ENCODE measurements at regions not wholly inside any gene's neighbourhood (a gene's known extent, or its start where the extent isn't known, plus 50 kb on each side); places are given as distances from the start of the nearest gene placed in this dataset.

DNA sequence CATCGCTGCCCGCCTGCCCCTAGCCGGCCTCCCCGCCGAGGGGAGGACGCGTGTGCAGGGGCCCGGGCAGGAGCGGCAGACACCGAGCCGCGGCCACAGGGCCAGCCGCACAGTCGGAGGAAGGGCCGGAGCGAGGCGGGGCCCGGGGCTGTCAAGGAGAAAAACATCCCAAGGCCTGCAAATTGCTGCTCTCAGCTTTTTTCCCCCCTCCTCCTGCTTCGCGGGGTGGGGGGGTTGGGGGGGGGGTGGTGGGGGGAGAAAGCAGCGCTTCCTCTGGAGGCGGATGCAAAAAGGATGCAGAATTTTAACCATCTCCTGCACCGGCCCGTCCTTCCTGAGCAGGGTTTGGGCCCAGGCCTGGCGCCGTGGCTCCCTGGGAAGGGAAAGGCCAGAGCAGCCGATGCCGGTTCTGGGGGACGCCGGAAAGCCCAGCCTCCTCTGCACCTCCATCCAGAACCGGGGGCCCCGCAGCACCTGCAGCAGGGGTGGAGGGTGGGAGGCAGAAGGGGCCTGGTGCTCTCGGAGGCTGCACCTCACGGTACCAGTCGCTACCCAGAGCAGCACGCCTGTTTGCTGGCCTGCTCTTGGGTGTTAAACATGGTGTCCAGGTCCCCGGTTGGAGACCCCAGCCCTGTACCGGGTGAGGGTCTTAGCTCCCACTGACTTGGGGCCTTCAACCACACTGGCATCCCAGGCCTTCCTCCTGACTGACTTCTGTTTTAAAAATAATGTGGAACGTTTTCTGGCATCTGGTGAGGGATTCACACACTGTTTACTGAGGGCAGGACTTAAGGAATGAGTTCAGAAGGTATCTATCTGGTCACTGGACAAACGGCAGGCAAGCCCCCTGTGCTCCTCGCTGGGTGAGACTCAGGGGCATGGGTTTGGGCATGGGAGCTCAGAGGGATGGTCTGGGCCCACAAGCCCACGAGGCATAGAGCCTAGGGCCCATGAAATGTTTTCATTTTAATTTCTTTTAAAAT is 77.4 kb upstream of the WNT7B start:
- no peak for DNase-seq

DNA sequence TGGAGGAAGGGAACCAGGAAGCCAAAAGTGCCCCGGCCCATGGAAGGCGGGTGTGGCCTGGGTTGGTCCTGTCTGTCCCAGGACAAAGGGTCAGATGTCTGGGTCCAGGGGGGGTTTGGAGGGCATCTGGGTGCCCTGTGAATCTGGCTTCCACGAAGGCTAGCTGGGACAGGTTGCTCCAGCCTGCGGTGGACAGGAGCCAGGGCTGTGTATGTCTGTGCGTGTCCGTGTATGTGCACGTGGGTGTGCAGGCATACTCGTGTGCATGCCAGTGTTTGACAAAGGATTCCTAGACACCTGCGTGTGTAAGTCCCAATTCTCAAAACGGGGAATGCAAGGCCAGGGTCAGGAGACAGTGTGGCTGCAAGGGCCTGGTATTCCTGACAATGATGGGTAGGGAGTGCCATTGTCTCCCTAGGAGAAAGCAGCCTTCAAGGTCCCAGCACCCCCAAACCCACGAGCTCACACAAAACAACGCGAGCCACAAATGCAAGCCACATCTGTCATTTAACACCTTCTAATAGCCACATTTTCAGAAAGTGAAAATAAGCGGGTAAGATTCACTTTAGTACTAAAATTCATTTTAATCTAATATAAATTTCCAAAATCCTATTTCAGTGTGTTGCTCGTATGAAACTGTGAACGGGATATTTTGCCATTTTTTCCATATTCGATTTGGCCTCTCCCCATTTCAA is 78.4 kb upstream of the WNT7B start:
- DNase-seq = no peak

DNA sequence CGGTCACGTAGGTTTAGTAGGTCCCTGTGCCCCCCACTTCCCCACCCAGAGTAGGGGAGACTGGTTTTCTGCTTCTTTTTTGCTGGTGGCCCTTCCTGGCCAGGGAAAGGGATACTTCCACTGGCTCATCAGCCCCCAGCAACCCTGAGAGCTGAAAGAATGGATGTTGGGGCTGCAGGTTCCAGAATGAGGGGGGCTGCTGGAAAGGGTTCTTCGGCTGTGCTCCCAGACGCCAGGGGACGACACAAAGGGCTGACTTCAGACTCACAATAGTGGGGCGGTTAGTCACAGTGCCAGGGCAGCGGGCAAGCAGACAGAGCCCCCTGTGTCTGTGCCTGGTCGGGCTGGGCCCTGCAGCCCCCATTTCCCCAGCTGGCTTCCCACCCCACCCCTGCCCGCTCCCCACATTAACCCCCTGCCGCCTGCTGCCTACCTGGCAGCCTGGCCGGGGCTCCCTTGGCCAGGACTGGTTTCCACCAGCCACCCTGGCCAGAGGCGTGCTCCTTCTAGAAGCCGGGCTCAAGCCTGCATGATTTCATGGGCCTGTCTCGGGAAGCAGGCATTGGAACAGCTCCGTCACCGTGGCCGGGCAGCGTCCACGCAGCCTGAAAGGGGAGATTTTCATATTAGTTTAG is 79.1 kb upstream of the WNT7B start:
- DNase-seq = no peak

DNA sequence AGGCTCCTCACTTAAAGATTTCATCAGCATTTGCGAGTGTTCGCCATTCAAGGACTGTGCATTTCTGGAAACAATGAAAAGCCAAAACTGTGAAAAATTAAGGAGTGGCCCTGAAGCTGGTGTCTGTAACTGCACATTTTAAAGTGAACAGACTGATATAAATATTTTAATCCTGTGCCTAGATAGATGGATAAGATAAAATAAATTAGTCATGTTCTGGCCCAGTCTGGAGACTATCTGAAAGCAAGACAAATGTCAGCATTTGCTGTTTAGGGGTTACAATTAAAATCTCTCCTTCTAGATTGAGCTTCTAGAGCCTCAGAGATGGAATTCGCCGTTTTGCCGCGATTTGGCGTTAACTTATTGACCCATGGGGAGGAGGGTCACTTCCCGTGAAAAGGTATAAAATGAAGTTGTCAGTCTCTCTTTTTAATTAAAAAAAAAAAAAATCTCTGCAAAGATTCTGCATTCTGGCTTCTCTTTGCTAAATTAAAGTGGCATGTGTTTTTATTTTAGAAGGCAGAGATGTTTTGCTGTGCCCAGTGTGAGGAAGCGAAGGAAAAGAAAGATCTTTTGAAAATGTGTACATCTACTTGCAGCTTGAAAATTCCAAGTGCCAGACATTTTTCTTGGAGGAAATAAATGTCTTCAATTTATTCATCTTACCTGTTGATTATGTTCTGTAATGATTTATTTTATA is 79.7 kb upstream of the WNT7B start:
- DNase-seq = no peak

DNA sequence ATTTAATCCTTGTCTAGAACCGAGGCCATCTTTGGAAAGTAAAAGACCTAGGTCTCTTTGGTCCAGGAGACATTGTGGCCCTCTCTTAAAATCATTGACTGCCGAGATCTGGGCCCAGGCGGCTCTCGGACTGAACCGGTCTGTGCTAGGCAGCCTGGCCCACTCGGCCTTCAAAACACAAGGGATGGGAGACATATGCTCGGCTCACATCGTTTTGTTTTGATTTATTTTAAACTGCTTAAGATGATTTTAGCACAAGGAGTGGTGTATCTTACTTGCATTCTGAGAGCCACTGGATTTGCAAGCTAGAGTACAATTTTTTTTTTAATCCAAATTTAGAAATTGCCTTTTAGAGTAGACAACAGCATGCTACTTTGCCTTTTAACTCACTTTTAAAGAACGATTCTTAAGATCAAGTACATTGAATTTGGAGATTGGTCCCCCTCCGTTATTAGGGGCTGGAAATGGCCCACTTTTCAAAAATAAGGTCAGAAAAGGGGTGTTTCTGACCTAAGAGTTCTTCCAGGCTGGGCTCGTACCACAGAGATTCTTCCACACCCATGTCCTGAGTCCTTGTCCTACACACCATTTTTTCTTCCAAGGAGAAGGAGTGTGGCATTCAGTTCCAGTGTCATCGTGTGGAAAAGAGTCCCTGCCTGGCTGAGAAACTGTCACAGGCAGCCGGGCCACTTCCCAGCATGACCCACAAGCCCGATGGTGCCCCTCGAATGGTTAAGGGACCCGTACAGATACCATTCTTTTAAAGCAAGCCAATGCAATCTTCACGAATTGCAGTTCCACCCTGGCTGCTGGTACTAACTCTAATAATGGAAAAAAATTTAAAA is 80.5 kb upstream of the WNT7B start:
- no peak for DNase-seq

DNA sequence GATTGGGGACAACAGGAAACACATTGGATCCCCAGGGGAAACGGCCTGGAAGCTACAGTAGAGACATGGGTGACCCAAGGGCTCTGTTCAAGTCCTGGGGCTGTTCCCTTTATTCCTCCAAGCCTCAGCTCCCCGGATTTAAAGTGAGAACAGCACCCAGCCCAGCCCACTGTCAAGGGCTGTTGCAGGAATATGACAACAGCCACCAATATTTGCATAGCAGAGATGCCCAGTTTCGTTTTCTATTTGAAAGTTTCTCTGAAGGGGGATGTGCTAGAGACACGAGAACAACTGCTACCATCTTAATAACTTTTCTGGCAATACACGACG is 81.1 kb upstream of the WNT7B start:
- no peak for DNase-seq

DNA sequence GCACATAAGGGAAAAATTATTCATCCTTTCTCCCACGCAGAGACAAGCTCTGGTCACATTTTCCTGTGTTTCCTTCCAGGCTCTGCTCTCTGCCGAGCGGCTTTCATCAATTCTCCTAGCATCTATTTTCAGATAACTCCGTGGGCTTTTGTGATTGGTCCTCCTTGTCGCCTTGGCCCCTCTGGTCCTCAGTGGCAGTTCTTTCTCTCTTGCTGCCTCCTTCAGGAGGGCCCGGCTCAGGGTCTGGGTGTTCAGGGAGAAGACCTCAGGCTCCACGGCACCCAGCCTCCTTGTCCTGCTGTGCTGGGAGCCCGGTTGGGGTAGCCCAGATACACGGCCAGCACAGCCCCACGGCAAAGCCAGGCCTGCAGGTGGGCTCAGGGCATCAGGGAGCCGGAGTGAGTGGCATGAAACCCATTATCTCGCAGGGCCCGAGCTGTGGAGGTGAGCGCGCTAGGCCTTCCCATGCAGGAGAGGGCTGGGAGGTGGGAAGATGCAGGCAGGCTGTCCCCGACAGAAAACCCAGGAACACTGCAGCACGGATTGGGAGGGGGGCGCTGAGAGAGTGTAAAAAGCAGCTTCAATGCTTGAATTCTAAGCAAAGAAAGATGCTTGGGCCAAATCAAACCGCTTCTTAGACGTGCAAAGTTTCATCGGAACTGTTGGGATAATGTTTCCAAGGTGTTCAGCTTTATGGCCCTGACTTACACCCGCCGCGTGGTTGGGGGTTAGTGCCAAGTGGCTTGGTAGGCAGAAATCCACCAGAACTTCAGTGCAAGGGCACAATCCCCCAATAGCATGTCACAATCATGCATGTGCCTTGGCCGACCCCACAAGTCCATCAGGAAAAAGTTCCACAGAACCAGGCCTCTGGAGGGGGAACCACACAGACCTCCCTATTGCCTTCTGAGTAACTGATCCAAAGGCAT is 81.9 kb upstream of the WNT7B start:
- DNase-seq = no peak

DNA sequence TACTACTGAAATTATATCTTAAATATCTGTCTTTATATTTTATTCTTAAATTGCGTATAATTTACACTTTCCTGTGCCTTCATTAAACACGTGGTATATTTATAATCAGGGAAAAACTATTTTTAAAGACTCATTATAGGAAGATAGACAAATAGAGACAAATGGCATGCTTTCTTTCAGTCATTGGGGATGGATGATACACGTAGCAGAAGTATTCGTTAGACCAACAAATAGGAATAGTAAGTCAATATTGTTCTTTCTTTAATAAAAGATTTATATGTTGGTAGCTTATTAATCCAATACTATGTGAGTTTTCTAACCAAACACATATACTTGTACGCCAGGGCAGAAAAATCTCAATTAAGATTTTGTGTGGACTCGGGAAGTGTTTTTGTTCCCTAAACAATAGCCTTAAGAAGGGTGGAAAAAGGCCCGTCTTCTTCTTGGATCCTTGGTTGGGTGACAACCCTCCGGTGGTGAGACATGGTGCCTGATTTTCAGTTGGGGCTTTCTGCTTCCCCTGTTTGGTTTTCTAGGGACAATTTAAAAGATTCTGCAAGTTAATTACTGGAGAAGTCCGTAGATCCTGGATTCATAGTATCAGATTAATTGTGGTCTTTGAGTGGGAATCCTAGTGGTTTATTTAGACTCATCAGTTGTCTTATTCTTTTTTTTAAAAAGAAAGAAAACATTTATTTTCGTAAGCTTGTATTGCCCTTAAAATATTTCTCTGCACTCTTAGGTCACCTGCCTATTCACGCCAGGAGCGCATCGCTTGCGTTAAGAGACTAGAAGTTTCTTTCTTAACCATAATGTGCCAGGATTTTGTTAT is 83.5 kb upstream of the WNT7B start:
- no peak for DNase-seq

DNA sequence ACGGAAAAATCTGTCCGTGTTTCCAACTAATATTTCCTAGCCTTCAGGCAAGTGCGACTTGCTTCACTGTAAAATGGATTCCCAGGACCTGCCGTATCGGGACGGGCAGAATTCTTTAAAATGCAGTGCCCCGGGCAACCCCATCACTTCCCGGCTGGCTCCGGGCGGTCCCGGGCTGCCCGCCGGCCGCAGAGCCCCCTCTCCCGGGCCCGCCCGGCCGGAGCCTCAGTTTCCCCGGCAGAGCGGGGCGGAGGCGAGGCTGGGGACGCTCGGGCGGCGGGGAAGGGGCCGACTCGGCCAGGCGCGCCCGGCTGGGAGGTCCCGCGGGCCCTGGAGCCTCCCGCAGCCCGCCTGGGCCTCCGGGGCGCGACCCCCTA is 84.2 kb upstream of the WNT7B start:
- no peak for DNase-seq

DNA sequence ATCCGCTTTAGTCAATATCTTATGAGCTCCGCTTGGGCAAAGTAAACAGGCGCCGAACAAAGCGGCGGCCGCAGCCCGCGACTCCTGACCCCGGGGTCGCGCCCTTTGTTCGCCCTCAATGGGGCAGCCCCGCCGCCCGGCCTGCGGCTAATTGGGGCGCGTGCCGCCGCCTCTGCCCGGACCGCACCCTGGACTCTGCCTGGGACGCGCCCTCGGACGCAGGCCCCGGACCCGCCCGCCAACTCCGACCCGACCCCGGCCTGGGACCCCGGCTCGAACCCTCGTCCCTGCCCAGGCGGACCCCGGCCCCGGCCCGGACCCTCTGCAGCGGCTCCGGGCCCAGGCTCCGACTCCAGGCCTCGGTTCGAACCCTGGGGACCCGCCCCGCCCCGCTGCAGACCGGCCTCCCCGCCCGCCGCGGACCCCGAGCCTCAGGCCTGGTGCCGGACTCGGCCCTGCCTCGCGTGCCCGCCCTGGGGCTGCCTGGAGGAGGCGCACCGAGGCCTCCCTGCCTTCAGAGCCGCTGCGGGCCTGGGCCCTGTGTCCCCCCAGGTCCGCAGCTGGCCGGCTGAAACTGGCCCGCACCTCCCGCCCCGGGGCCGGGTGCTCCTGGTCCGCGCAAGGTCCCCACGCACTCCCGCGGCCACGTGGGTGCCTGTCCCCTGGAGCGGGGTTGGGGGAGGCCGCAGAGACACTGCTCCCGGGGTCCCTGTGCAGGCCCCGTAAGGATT is 84.7 kb upstream of the WNT7B start:
- no peak for DNase-seq

DNA sequence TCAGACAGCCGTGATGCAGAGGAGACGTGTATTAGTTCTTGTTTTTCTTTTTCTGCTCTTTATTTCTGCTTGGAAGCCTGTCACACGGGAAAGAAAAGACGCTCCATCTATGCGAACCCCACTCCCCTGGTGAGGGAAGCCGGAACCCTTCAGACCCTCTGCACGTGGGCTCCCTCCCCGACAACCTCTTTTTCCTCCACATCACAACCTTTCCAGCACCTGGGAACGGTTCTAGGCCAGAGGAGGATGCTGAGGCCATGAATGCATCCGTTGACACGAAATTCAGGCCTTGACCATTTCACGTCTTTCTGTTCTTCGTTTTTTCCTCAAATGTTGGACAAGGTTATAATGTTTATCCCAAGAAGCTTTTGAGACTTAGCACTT is 85.3 kb upstream of the WNT7B start:
- DNase-seq = no peak

DNA sequence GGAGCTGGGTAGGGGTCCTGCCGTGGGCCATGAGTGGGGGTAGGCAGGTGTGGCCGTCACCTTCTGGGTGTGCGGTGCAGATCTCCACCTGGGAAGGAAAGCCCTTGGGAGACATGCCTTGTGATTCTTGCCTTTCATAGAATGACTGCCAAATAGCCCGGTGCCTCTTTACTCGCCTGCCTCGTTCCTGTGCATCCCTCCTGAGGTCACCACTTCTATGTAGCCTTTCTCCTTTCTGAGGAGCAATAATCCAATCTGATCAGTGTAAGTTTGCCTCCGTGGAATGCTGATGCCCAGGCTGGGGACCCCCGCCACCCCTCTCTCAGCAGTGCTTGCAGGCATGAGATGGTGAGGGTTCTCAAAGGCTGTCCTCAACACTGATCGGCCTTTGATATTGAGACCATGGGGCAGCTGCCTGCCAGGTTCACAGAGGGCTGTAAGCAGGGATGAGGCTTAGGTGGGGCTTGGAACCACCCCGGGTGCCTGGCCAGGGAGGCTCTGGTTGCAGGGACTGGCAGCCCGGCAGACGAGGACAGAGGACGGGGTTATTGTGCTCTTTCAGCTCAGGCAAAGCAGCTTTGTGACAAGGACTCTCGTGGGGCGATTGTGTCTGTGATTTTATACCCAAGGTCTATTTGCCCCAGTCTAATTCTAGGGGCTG is 86.1 kb upstream of the WNT7B start:
- no peak for DNase-seq

DNA sequence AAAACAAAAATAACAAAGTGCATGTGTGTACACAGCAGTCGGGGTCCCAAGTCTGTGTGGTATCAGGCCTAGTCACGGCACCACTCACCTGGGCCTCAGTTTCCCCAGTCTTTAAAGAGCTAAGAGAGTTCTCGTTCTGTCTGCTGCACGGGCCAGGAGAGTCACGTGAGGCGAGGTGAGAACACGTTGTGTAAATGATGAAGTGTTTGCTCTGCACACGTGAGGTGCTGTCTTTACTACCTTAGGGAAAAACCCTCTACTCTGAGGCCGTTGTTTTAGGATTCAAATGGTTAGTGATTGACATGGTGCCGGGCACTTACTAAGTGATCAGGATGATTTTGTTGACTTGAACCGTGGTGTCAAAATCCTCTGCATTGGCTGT is 86.5 kb upstream of the PPARA start:
- DNase-seq = no peak

DNA sequence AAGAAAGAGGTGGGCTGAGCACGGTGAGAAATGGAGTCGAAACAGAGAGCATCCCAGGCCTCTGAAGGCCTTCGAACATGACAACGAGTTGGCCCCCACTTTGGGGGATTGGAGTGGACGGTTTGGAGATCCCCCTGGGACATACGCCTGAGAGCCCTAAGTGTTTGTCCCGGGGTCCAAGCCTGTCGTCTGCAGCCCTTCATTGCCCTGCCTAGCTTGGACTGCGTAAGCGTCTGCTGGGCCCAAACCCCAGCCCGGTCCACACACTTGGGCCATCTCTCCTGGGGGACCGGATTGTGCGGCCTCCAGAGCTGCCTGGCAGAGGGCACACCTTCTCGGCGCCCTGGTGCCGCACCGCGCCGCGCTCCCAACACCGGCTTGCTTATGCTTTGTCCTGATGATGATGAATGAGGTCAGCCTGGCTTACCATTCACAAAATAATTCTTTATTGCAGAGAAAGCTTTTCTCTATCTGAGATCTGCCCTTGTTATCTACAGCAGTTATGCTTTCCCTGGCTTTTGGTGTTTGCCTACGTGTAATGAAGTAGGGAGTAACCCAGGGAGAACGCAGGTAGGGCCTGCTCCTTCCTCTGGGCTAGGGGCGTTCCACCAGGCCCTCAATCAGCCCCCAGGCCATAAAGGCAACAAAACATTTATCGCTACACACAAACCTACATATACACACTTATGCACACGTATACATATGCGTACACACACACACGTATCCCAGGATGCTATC is 85.9 kb upstream of the PPARA start:
- no peak for DNase-seq

DNA sequence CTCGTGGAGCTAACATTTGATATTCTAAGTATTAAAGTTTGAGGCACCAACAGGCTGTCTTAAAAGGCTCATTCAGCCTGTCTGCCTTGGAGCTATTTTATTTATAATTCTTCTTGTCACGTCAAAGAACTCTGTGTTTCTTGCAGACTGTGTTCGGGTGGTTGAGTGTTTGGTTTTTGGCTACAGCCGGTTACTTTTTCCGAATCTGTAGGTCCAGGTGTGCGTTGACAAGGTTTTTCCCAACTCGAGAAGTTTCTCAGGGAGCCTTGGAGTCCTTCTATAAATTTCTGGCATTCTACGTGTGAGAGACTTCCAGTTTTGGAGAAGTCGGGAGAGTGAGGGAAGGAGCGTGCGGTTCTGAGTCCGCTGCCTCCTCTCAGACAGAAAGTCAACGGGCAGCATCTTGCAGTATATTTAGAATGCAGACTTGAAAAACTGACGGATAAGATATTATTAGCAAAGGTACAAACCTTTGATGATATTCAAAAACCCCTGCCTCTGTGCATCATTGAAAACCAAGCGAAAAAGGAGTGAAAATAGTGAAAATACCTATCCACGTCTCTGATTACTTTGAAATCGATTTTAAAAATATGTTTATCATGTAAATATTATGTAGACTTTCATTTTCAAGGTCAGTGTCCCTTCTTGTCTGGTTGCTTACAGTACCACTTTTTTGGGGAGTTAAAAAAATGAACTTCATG is 85.2 kb upstream of the PPARA start:
- DNase-seq = no peak

DNA sequence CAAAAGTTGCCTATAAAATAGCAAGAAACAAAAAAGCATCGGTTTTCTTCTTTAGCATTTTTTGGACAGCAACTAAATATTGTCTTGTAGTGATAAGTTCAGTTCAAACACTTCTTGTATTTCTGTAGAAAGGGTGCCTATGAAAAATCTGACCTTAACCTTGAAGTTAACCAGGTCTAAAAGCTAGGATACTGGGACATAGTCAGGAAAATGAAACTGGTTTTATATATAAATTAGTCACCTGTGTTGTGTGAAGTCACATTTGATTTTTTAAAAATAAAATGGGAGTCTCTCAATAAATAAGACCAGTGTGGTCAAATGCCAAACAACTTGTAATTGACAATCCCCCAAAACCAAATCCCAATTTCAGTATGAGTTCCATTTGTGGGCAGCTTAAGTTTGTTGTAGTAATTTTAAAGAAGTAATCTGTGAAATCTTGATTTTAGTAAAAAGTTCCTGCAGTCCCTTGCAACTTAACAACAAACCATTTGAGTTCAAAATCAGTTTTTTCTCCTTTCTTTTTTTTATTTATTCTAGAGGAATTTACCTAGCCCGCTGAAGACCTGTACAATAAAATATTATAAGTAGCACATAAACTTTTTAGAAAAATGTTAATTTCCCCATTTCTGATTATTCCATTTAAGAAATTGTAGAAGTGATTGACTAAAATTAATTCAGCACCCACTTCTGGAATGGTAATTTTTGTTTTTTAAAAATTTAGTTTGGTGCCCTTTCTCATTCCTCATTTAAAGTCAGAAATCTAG is 84.5 kb upstream of the PPARA start:
- DNase-seq = no peak

DNA sequence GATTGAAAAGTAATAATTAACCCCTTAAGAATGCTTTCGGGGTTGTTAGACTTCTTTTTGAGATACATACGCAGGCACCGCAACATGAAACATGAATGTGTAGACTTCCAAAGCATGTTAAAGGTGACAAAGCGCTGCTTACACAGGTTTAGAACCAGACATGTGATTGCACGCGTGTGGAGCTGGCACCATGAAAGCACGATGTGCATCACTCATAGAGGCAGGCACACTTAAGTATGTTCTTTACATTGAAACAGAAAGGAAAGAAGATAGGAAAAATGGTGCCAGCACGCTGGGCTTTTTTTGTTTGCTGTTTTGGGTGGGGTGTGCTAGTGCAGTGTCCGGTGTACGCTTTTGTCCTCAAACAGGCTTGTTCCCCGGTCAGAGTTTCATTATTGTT is 83.6 kb upstream of the PPARA start:
- no peak for DNase-seq

All from NCI-H2171 (cell line).